ENCODE measurements at regions not wholly inside any gene's neighbourhood (a gene's known extent, or its start where the extent isn't known, plus 50 kb on each side); places are given as distances from the start of the nearest gene placed in this dataset.

DNA sequence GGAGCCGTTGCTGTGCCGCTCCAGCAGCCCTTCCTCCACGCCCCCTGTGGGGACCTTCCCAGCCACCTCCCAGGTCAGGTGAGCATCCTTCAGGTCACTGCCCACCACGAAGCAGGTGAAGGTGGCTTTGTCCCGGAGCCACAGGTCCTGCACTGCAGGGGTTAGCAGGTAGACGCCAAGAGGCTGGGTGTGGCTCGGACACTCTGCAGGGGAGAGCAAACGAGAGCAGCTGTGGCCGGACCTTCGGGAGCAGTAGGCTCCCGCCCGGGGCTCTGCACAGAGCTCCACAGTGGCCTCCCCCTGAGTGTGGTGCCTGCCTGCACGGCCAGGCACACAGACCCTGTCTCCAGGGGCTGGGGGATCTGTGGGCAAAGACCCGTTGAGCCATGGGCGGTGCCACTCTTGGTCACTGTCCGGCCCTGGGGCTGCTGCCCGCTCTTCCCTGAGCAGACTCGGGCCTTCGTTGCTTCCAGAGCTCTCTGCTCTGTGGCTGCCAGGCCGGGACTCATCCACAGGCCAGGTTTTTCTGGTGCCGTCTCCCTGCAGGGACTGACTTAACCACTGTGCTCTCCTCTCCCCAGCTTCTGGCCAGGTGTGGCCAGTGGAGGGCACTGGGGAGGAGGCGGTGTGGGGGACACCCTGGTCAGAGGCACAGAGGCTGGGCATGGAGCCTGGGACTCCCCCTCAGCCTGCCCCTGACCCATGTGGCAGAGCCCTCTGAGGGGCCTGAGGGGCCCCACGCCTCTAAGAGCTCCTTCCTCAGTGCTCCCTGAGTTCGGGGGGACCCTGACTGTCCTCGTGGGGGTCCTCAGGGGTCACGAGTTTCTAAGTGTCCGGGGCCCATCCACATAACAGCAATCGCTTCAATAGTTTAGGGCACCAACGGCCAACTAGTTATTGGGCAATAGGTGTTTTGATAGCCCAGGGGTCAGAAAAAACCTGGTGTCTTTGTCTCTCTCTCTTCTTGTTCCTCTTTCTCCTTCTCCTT lies 314.9 kb downstream of the TMEM121 start:
- Histone ChIP-seq H3K36me3 (no peaks in the 10 kb centered on the region), H3K4me3 (no peak overlapping the region), H3K27me3 (no peaks in the 10 kb centered on the region), H3K9me3 (no peaks in the 10 kb centered on the region), H3K4me1 (no peaks in the 10 kb centered on the region), H3K27ac (no peak overlapping the region)
- DNase-seq: no peak
- in situ Hi-C loops (cut with MboI; ENCODE audit: low pct_ligation_motif_present in 1 of 4, low pct_unique_long_range_greater_than_20kb in 1 of 4, low sequenced_read_pairs in 3 of 4) (no loop called here), intact Hi-C loops (cut with DNase I; ENCODE audit: low total_unique reads) (no loop called here)
- TF ChIP-seq POLR2AphosphoS5 (IDR thresholded peaks at IDR 0.05) (no peak), EP300 (IDR thresholded peaks at IDR 0.05; ENCODE audit: low read depth) (no peak), POLR2A (IDR thresholded peaks at IDR 0.05) (no peak)
- TF ChIP-seq, protein P1, sequence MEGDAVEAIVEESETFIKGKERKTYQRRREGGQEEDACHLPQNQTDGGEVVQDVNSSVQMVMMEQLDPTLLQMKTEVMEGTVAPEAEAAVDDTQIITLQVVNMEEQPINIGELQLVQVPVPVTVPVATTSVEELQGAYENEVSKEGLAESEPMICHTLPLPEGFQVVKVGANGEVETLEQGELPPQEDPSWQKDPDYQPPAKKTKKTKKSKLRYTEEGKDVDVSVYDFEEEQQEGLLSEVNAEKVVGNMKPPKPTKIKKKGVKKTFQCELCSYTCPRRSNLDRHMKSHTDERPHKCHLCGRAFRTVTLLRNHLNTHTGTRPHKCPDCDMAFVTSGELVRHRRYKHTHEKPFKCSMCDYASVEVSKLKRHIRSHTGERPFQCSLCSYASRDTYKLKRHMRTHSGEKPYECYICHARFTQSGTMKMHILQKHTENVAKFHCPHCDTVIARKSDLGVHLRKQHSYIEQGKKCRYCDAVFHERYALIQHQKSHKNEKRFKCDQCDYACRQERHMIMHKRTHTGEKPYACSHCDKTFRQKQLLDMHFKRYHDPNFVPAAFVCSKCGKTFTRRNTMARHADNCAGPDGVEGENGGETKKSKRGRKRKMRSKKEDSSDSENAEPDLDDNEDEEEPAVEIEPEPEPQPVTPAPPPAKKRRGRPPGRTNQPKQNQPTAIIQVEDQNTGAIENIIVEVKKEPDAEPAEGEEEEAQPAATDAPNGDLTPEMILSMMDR (IDR thresholded peaks at IDR 0.05): no peak
- 74% methylated on average over 21 of the region's 29 CpGs; no CpG with 5 or more reads in 1 of the 2 donors for WGBS, 2 donors (ENCODE audit: low coverage in 1 of 2)

DNA sequence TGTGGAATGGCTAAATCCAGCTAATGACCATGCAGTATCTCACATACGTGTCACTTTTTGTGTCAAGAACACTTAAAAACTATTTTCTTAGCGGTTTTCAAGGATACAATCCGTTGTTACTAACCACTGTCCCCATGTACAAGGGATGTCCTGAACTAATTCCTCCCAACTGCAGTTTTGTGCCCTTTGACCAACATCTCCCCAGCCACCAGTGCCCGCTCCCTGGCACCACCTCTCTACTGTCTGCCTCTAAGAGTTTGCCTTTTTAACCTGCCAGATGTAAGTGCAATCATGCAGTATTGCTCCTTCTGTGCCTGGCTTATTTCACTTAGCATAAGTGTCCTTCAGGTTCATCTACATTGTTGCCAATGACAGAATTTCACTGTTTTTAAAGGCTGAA lies 315.7 kb downstream of the TMEM121 start:
- intact Hi-C loops (cut with DNase I; ENCODE audit: low total_unique reads) (no loop called here), in situ Hi-C loops (cut with MboI; ENCODE audit: low pct_ligation_motif_present in 1 of 4, low pct_unique_long_range_greater_than_20kb in 1 of 4, low sequenced_read_pairs in 3 of 4) (no loop called here)
- no peak for DNase-seq
- Histone ChIP-seq H3K4me3 (no peak overlapping the region), H3K4me1 (no peaks in the 10 kb centered on the region), H3K36me3 (no peaks in the 10 kb centered on the region), H3K27ac (no peak overlapping the region), H3K27me3 (no peaks in the 10 kb centered on the region), H3K9me3 (no peaks in the 10 kb centered on the region)
- 52 to 73% methylated on average over 3 to 4 of the region's 4 CpGs for WGBS, 2 donors (ENCODE audit: low coverage in 1 of 2)
- TF ChIP-seq POLR2A (IDR thresholded peaks at IDR 0.05) (no peak), EP300 (IDR thresholded peaks at IDR 0.05; ENCODE audit: low read depth) (no peak), POLR2AphosphoS5 (IDR thresholded peaks at IDR 0.05) (no peak)
- TF ChIP-seq, protein P1 (IDR thresholded peaks at IDR 0.05): no peak

DNA sequence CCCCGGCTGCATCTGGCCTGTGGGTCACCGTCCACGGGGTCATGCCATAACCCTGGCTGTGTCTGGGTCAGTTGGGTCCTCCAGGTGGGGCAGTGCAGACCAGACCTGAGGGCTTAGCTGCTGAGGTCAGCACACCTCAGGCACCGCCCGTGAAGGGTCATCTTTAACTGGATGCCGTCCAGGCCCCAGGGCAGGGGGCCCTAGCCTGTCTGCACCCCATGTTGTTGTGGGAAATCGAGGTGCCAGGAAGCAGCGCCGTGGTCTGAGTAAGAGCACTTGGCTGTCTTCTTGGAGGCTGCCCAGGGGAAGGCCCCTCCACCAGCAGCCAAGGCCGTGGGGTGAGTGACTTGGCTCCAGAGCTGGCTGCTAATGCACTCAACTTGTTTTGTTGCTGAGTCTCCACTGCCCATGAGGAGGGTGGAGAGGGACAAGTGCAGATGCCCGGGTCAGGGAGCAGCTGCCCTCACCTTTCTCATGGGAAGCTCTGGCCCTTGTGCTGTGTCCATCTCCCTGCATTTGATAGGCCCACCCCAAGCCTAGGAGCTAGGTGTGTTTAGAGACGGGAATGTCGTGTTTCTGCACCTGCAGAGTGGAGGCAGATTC lies 317.2 kb downstream of the TMEM121 start:
- no peaks in the 10 kb centered on the region for H3K27me3 ChIP-seq
- intact Hi-C loops (cut with DNase I; ENCODE audit: low total_unique reads) (no loop called here), in situ Hi-C loops (cut with MboI; ENCODE audit: low pct_ligation_motif_present in 1 of 4, low pct_unique_long_range_greater_than_20kb in 1 of 4, low sequenced_read_pairs in 3 of 4) (no loop called here)
- no peak for DNase-seq
- no peaks in the 10 kb centered on the region for H3K4me1 ChIP-seq
- 63% methylated on average over 12 of the region's 13 CpGs; no CpG with 5 or more reads in 1 of the 2 donors for WGBS, 2 donors (ENCODE audit: low coverage in 1 of 2)
- H3K4me3 ChIP-seq: no peak overlapping the region
- no peak overlapping the region for H3K27ac ChIP-seq
- H3K9me3 ChIP-seq: no peaks in the 10 kb centered on the region
- TF ChIP-seq EP300 (IDR thresholded peaks at IDR 0.05; ENCODE audit: low read depth) (no peak), POLR2AphosphoS5 (IDR thresholded peaks at IDR 0.05) (no peak), POLR2A (IDR thresholded peaks at IDR 0.05) (no peak)
- TF ChIP-seq, protein P1 (IDR thresholded peaks at IDR 0.05): no peak
- no peaks in the 10 kb centered on the region for H3K36me3 ChIP-seq

DNA sequence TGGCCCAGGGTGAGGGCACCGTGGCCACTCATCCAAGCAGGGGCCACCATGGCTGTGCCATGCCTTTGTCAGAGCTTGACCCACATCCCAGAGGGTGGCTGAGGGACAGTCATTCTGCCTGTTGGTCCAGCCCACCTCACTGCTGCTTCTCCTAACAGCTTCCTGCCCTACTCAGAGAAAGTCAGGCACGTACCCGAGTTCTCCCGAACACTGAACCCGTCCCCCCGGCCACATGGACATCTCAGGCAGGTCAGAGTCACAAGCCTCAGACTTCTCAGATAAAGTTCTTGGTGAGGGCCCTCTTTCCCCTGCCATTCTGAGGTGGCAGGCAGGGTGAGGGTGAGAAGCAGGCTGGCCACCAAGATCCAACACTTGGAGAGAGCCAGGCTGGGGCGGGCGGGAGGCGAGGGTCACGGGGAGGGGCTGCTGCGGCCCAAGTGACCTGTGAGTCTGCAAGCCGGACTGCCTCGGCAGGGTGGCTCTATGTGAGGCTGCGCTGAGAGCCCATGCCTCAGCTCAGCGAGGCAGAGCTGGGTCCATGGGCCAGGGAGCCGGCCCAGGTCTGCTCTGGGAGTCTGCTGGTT lies 317.8 kb downstream of the TMEM121 start:
- H3K9me3 ChIP-seq: no peaks in the 10 kb centered on the region
- H3K4me1 ChIP-seq: no peaks in the 10 kb centered on the region
- no peaks in the 10 kb centered on the region for H3K36me3 ChIP-seq
- H3K27ac ChIP-seq: no peak overlapping the region
- DNase-seq: no peak
- TF ChIP-seq, protein P1 (IDR thresholded peaks at IDR 0.05): no peak
- in situ Hi-C loops (cut with MboI; ENCODE audit: low pct_ligation_motif_present in 1 of 4, low pct_unique_long_range_greater_than_20kb in 1 of 4, low sequenced_read_pairs in 3 of 4) (no loop called here), intact Hi-C loops (cut with DNase I; ENCODE audit: low total_unique reads) (no loop called here)
- no peaks in the 10 kb centered on the region for H3K27me3 ChIP-seq
- H3K4me3 ChIP-seq: no peak overlapping the region
- 88% methylated on average over 11 of the region's 16 CpGs; no CpG with 5 or more reads in 1 of the 2 donors for WGBS, 2 donors (ENCODE audit: low coverage in 1 of 2)
